ENCODE measurements at regions not wholly inside any gene's neighbourhood (a gene's known extent, or its start where the extent isn't known, plus 50 kb on each side); places are given as distances from the start of the nearest gene placed in this dataset.
A peak's percentile ranks its signal among the peaks of the same experiment; 100 is the strongest.

DNA sequence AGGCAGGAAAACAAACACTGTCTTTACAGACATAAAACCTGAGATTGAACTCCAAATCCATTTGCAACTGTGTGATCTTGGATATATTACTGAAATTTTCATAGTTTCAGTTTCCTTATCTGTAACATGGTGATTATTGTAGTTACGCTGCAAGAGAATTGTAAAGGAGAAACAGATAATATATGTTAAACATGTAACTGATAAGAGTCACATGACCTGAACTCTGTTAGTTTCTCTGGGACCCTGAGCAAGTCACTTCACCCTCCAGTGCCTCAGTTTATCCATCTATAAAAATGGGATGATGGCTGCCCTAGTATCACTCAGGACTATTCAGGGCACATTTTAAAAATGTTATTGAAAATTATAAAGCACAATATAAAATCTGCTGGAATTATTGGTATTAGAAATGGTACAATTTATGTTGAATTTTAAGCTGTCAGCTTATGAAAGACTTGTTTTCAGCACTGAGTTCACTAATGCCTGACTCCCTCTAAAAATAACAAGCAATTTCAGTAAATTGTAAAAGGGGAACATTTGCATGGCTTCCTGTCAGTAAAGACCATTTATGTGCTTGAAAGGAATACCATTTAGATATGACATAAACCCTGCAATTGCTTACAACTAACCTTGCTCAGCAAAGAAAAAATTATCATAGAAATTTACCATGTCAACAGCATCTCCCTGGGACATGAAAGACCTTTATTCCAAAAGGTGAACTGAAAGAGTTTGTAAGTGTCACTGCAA lies 393.5 kb downstream of the RAD51AP2 start:
- peak in 1 of 2 experiments; percentile 8 for DNase-seq

DNA sequence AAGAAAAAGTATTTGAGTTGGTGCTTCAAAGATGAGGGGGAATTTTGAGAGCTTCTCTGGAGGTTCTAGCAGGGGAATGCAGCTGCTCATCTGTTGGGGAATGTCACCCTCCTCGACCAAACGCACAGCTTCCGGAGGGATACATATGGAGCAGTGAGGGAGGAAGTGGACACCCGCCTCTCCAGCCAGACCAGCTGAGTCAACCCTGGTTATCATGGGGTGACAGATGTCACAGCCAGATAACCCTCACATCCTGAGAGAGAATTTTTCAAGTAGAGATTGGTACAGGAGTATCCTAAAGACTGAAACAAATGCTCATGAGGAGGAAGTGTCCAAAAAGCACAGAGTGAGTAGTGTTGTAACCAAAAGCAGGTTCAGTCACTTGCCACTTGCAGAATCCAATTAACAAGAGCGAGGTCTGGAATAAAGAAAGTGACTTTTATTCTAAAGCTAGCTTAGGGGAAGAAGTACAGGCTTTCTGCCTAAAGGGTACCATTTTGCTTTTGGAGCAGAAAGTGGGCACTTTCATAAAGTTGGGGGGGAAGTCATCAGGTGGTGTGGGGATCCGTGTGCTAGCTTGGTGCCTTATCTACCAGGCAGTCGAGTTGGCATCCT lies 395.2 kb downstream of the RAD51AP2 start:
- peak; percentile 90 to 95 for DNase-seq

DNA sequence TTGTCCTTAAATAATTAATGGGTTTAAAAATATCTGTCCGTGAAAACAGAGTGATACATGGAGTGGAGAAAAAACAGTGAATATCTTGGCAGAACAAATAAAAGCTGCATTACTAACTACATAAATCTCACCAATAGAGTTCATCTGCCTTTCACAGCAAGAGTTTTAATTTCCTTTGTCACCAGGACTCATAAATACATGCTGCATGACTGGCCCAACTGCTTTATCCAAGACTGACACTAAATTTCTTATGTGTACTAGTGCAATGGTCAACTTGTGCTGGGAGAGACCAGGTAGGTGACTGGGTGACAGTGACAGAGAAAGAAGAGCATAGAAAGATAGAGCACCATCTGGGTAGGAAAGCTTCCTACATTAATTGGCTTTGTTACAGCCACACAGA lies 402.8 kb downstream of the RAD51AP2 start:
- no peak for DNase-seq

DNA sequence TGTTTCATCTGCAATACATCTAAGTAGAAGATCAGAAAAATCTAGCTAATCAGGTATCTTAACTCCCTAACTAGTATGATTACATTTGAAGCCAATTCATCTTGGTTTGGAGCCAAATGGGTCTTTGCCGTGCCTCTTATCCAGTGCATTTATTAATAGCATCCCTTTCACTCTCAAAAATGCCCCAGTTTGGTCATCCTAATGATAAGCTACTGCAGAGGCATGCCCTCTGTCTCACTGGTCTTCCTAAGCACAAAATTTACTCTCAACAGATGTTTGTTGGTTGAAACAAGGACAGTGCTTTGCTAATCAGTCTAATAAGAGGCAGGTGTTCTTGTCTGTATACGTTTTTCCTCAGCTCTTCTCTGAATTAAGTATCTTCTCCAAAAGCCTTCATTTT lies 403.2 kb downstream of the RAD51AP2 start:
- no peak for DNase-seq

DNA sequence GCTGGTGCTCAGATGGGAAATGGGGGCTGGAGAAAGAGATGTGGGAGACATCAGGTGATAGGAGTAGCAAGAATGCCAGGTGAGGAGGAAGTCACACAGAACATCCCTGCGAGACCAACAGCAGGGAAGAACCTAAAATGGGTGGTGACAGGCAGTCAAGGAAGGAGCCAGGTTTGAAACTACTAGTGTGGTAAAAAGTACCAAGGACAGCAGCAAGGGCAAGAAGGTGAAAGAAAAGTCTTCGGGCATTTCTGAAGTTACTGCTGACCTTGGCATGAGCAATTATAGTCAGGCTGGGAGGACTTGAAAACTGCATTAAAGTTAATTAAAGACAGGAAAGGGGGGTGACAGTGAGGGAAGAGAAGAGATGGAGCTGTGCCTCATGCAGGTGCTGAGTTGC lies 410.4 kb downstream of the RAD51AP2 start:
- peak; percentile 3 to 34 for DNase-seq

DNA sequence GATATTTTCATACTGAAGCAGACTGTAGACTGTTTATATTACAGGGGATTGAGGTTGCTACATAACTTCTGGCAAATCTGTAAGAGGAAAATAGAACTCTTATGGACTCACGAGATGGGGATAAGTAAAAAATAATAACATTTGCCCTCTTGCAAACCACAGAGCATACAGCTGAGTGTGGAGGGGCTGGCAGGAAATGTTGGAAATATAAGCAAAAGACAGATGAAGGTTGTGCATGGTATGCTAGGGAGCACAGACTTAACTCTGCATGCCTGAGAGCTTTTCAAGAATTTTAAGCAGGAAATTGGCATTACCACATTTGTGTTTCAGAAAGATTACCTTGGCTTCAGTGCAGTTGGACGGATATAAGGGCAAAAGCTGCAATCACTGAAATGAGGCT lies 411.1 kb downstream of the RAD51AP2 start:
- DNase-seq = peak in 1 of 2 experiments; percentile 16

DNA sequence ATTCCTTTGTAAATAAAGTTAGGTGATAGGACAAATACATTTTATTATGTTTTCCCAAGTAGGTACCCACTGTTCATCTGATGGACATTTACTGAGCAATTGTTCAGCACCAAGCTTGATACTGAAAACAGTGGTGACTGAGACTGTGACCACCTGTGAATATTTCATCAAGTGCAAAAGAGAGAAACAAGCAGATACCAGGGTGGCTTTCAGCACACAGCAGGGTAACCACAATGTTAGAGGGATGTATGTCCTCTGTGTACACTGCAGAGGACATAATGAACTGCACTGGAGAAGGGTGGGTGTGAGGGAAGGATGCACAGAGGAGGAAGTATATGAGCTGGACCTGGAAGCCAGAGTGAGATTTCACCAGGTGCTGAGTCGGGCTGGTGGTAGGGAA lies 411.8 kb downstream of the RAD51AP2 start:
- no peak for DNase-seq

DNA sequence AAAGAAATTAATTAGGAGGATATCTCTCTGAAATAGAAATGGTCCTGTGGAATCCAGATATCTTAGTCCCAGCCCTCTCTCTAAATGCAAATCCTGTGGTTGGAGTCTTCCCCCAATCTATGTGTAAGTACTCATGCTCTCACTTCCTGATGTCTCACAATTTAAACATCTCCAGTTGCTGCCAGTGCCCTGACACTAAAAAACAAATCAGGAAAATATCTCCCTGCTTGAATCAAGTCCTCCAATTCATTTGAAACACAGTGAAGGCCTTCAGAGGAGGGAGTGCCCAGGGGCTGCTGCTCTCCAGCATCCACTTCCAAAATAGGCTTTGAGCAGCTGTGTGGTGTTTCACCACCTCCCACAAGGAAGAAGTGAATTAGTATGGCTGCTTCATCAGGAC lies 413.8 kb downstream of the RAD51AP2 start:
- peak; percentile 10 for DNase-seq

DNA sequence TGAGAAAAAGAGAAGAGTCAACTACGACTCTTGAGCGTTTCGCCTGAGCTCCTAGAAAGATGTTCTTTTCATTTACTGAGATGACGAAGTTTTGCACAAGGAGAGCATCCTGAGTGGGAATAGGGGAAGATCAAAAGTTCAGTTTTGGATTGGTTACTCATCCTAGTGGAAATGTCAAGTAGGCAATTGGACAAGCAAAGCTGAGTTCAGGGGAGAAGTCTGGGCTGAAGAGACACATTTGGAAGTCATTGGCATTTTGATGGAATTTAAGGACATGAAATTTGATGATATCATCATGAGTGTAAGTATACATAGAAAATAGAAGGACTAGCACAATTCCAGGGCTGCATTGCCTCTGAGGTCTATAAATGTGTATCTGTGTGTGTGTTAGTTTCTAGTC lies 416.6 kb downstream of the RAD51AP2 start:
- no peak for DNase-seq

DNA sequence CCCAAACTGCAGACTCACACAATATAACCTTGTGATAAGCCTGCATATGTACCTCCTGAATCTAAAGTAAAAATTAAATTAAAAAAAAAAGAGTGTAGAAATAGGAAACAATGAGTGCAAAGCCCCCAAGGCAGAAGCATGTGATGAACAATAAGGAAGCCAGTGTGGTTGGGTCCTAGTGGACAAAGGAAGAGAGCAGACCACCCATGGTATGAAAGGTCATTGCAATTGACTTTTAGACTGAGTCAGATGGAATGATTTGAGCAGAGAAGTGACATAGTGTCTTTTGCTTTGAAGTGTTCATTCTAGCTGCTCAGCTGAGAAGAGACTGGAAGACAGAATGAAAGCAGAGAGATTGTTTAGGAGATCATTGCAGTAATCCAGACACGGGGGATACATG lies 417.1 kb downstream of the RAD51AP2 start:
- DNase-seq = no peak

DNA sequence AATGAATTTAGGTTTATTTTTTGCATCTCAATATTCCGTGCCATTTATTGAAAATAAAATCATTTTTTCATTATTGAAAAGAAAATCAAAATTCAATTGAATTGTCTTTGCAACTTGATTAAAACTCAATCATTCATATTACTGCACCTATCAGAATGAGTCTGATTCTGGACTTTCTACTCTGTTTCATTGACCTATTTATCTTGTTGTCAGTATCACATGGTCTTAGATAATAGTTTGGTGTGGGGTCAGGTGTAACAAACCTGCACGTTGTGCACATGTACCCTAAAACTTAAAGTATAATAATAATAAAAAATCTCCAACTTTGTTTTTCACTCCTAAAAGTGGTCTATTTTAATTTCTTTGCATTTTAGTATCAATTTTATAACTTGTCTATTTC lies 422.9 kb downstream of the RAD51AP2 start:
- no peak for DNase-seq

DNA sequence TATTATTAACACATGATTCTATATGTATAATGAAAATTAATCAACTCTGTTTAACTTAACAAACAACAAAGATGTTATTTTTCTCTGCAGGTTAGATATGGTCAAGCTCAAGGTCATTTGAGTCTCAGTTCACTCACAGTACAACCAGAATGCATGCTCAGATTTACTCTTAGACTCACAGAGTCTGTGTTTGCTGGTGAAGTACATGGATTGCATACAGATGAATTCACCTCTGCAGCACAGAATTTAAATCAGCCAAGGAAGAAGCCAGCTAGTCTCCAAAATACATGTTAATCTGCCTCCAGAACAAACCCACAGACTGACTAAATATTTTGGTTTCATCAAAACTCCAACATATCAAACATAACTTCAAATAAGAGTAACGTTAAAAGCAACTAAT lies 424.5 kb downstream of the RAD51AP2 start:
- no peak for DNase-seq

DNA sequence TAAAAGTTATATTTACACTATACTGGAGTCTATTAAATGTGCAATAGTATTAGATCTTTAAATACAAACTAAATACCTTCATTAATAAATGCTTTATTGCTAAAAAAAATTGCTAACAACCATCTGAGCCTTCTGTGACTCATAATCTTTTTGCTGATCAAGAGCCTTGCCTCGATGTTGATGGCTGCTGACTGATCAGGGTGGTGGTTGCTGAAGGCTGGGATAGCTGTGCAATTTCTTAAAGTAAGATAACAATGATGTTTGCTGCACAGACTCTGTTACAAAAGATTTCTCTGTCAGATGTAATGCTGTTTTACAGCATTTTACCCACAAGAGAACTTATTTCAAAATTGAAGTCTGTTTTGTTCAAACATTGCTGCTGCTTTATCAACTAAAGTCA lies 421.4 kb upstream of the CYRIA start:
- DNase-seq = no peak

DNA sequence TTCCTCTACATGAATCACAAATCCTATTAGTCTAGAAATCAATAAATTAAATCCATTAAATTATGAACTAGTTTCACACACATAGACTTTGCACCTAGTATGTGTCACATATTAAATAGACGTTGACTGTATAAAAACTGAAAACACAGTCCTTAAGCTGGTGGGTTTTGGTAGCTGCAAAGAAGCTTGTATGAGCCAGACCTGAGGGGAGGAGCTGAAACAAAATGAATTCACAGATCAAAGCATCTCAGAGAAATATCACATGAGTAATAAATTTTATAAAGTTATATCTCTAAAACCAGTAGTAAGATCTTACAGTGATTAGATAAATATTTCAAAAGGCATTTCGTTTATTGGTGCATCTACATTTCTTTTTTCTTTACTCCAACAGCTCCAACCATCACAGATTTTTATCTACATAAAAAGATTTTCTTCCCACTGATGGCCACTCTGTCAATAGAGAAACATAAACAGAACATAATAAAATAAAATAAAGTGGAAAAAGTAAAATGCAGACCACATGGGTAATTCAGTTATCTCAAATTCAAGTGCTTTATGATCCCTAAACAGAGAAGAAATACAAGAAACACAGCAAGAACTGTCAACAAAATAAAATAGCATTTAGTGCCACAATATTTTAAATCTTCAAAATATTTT lies 420.0 kb upstream of the CYRIA start:
- DNase-seq = no peak

DNA sequence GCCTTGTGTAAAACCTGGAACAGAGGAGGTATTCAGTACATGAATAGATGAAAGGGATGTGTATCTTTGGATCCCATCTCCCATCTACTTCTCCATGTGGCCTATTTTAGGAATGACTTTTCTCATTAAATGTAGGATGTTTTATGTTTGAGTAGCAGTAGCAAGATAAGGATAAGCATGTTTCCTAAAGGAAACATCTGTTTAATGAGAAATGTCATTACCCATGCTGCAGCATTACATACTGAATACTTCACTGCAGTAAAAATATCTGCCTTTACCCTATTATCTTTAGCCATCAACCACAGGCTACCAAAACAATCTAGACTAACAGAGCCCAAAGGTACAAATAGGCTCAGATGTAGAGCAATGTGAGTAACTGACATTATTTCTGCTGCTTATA lies 419.2 kb upstream of the CYRIA start:
- DNase-seq = no peak

DNA sequence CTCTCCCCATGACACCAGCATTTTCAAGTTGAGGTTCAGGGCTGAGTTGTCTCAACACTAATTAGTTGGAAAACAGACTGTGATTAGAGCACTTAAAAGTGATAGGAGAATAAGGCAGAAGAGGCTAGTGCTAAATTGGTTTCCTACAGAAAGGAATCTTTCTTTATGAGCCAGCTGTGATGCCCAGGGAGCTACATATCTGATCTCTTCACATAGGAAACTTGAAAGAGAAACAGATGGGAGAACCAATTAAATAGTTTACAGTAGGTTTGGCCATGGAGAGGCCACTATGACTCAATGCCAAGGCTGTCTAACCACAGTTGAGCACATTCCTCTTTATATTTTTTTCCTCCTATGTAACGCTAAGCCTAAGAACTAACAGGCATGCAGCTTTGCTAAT lies 418.3 kb upstream of the CYRIA start:
- DNase-seq = no peak

DNA sequence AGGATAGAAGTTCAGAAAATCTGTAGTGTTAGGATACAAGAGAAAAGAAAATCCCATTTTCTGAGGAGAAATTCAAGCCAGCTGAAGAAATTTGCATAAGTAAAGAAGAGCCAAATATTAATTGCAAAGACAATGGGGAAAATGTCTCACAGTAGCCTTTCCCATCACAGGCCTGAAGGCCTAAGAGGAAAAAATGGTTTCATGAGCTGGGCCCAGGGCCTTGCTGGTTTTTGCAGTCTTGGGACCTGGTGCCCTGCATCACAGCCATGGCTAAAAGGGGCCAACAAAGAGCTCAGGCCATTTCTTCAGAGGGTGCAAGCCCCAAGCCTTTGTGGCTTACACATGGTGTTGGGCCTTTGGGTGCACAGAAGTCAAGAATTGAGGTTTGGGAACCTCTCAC lies 413.6 kb upstream of the CYRIA start:
- no peak for DNase-seq

DNA sequence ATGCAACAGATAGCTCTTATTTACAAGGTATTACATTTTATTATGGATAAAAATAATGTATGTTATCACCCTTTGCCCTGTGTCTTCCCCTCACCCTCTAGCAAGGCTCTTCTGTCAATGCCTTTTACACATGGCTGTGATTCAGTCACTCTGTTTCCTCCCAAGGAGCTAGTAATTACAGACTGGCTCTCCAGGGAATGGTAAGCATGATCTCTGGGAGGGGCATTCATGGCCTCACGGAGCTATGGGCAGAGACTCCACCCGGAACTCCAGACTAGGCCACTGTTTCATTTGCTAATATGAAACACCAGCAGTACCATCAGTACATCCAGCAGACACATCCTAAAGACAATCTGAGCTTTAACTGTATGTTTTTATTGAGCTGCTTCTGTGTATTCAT lies 410.9 kb upstream of the CYRIA start:
- no peak for DNase-seq

DNA sequence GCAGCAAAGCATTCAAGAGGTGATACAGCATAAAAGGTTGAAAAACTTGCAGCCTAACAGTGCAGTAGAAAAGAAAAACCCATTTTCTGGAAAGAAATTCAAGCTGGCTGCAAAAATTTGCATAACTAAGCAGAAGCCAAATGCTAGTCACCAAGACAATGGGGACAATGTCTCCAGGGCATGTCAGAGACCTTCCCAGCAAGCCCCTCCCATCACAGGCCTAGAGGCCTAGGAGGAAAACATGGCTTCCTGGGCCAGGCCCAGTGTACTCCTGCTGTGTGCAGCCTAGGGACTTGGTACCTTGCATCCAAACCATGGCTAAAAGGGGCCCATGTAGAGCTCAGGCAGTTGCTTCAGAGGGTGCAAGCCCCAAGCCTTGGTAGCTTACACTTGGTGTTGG lies 405.1 kb upstream of the CYRIA start:
- DNase-seq = no peak

DNA sequence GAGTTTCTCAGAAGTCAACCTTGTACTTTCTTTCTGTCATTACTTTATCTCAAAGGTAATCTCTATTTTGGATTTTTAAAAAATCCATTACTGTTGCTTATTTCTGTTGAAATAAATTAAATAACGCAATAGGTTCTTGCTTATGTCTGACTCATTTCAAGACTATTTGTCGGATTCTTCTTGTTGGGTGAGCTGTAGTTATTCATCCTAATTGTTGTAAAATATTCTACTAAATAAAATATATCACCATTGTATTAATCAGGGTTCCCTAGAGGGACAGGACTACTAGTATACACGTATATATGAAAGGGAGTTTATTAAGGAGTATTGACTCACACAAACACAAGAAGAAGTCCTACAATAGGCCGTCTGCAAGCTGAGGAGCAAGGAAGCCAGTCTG lies 403.9 kb upstream of the CYRIA start:
- DNase-seq = no peak

DNA sequence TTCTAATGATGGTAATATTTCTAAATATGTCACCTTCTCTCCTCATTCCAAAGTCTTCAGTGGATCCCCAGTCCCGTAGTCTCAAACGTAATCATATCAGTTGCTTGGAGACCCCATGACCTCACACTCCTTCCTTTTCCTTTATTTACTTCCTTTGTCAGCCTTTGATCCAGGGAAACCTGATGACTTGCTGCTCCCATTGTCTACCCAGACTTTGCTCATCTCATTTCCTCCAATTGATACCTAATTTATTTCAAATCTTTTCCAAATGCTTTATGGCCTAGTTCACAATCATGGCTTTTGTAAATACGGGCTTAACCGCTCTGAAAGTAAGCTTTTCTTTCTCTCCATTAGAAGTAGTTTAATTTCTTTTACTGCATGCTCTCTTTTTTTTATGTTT lies 402.4 kb upstream of the CYRIA start:
- DNase-seq = no peak

DNA sequence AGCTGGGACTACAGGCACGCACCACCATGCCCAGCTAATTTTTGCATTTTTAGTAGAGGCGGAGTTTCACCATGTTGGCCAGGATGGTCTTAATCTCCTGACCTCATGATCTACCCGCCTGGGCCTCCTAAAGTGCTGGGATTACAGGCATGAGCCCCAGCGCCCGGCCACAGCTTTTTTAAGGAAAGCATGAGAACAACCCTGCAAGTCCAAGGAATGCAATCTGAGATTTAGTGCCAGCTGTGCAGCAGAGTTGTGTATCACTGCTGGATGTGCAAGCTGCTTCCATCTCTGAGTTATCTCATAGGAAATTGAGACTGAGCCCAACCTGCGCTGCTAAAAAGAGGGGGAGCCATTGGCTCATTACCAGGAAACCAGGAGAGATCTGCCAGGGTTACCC lies 399.9 kb upstream of the CYRIA start:
- no peak for DNase-seq

DNA sequence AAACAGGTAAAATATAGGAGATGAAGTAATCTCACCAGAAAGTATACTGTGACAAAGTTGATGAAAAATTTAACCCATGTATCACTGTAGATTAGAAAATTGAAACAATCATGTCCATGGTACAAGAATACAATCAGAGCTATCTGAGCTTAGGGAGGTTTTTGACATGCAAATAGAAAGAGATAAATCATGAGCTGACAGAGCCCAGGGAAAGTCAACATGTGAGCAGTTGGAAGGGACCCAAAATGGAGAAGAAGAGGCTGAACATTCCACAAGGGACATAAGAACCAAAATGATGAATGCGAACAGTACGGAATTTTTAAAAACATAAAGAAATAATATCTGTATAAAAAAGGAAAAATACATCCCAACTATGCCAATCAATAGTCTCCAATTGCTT lies 395.4 kb upstream of the CYRIA start:
- DNase-seq = no peak

DNA sequence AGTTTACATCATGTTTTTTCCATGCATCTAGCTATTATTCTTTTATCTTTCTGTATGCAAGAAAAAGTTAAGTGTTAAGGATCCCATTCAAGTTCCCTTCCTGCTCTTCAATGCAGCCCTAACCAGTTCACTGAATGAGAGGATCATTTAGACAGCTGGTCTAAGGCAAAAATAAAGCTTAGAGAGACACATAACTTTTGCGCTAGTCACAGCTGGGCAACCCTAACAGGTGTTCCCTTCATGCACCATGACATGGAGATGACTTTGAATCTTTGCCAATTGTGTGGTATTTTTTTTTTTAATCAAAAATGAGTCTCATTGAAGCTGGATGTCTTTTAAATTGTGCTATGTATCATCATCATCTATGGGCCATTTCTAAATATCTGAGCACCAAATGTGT lies 393.8 kb upstream of the CYRIA start:
- no peak for DNase-seq
